ENCODE measurements at regions not wholly inside any gene's neighbourhood (a gene's known extent, or its start where the extent isn't known, plus 50 kb on each side); places are given as distances from the start of the nearest gene placed in this dataset.

GRCh38 chr10:107232013-107232412 lies 67.5 kb upstream of the SORCS1 start:
- DNase-seq (ENCODE audit: unreplicated experiment), result peak; percentile 70
- intact Hi-C loops (cut with micrococcal nuclease), result no loop called here
- peaks cover 8% of the 10 kb centered on the region for H3K9me3 Mint-ChIP-seq (ENCODE audit: unreplicated experiment)
- no peaks in the 10 kb centered on the region for H3K36me3 Mint-ChIP-seq (ENCODE audit: insufficient read depth, unreplicated experiment)
- POLR2A ChIA-PET, result interaction anchor here (0.6 to 1.2 kb wide), 3 partner anchors 16 to 729 kb away, joined by 3 to 4 read pairs (median 3); no protein-coding TSS in a partner anchor
- no peak for TF ChIP-seq CTCF (IDR thresholded peaks at IDR 0.05; ENCODE audit: unreplicated experiment)
- no peaks in the 10 kb centered on the region for H3K27me3 Mint-ChIP-seq (ENCODE audit: insufficient read depth, unreplicated experiment)
- CTCF ChIA-PET, result interaction anchor here (1.2 kb wide), 1 partner anchor 12 kb away, joined by 4 read pairs; no protein-coding TSS in a partner anchor
- no TSS peak for BruUV-seq (replicated peaks)
- H3K4me3 Mint-ChIP-seq (ENCODE audit: unreplicated experiment), result no peak overlapping the region
- peaks cover 19% of the 10 kb centered on the region for H3K4me1 Mint-ChIP-seq (ENCODE audit: insufficient read depth, unreplicated experiment)
- H3K27ac Mint-ChIP-seq (ENCODE audit: low read depth, unreplicated experiment), result peak overlapping the region; percentile 1

GRCh38 chr10:107230887-107231286 lies 66.4 kb upstream of the SORCS1 start:
- CTCF ChIA-PET, result no interaction called here
- no peak overlapping the region for H3K4me3 Mint-ChIP-seq (ENCODE audit: unreplicated experiment)

GRCh38 chr10:107215681-107216080 lies 51.2 kb upstream of the SORCS1 start:
- DNase-seq (ENCODE audit: unreplicated experiment), result peak; percentile 34
- no TSS peak for BruUV-seq (replicated peaks)
- POLR2A ChIA-PET, result no interaction called here
- Mint-ChIP-seq H3K4me1 (ENCODE audit: insufficient read depth, unreplicated experiment) (no peaks in the 10 kb centered on the region), H3K27me3 (ENCODE audit: insufficient read depth, unreplicated experiment) (no peaks in the 10 kb centered on the region), H3K9me3 (ENCODE audit: unreplicated experiment) (no peaks in the 10 kb centered on the region), H3K27ac (ENCODE audit: low read depth, unreplicated experiment) (no peak overlapping the region), H3K36me3 (ENCODE audit: insufficient read depth, unreplicated experiment) (peaks cover 7% of the 10 kb centered on the region), H3K4me3 (ENCODE audit: unreplicated experiment) (no peak overlapping the region)
- CTCF ChIA-PET, result no interaction called here
- no peak for TF ChIP-seq CTCF (IDR thresholded peaks at IDR 0.05; ENCODE audit: unreplicated experiment)
- intact Hi-C loops (cut with micrococcal nuclease), result no loop called here

More at GRCh38 chr10:107230887-107231286, 66.4 kb upstream of the SORCS1 start:
- intact Hi-C loops (cut with micrococcal nuclease), result no loop called here
- no TSS peak for BruUV-seq (replicated peaks)
- H3K4me1 Mint-ChIP-seq (ENCODE audit: insufficient read depth, unreplicated experiment), result peaks cover 19% of the 10 kb centered on the region
- no peaks in the 10 kb centered on the region for H3K27me3 Mint-ChIP-seq (ENCODE audit: insufficient read depth, unreplicated experiment)
- DNase-seq (ENCODE audit: unreplicated experiment), result peak; percentile 22
- no peak for TF ChIP-seq CTCF (IDR thresholded peaks at IDR 0.05; ENCODE audit: unreplicated experiment)
- POLR2A ChIA-PET, result no interaction called here
- H3K36me3 Mint-ChIP-seq (ENCODE audit: insufficient read depth, unreplicated experiment), result no peaks in the 10 kb centered on the region
- H3K9me3 Mint-ChIP-seq (ENCODE audit: unreplicated experiment), result peaks cover 8% of the 10 kb centered on the region
- no peak overlapping the region for H3K27ac Mint-ChIP-seq (ENCODE audit: low read depth, unreplicated experiment)

Data from MCF 10A (cell line).